ENCODE measurements at regions not wholly inside any gene's neighbourhood (a gene's known extent, or its start where the extent isn't known, plus 50 kb on each side); places are given as distances from the start of the nearest gene placed in this dataset.

DNA sequence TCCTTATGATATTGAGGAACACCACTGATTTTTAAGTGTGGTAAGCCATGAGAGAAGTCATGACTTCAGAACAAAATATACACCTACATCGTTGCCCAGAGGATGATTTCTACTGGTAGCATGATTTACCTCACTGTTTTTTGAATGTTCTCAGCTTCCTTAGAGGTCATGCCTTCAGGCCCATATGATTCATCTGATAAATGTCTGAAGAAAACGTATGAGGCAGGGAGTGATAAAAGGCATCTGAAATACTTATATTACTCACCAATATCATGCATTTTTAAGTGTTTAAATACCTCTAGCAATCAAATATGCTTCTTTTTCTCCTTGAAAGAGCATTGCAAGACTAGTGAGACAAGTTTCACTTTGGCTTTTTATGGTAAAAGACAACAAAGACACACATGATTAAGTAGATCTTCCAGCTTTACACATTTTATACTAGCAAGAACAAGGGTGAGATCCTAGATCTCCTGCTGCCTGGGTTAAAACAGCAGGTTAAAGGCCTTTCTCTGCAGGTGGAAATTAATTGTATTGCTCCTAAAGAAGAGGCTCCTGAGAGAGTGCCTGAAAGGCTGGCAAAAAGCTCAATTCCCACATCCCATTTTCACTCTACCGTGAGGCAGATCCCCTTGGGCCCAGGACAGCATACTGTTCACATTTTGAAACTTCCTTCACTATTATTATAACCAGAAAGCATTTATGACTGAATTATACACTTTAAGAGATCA lies 432.4 kb downstream of the SLITRK1 start:
- TF ChIP-seq ZBTB33 (IDR thresholded peaks at IDR 0.05) (no peak), RAD21 (IDR thresholded peaks at IDR 0.05) (no peak), GABPA (IDR thresholded peaks at IDR 0.05 in 1 of 2, conservative IDR thresholded peaks at IDR 0.05 in 1 of 2) (no peak)
- TF ChIP-seq, protein P1, sequence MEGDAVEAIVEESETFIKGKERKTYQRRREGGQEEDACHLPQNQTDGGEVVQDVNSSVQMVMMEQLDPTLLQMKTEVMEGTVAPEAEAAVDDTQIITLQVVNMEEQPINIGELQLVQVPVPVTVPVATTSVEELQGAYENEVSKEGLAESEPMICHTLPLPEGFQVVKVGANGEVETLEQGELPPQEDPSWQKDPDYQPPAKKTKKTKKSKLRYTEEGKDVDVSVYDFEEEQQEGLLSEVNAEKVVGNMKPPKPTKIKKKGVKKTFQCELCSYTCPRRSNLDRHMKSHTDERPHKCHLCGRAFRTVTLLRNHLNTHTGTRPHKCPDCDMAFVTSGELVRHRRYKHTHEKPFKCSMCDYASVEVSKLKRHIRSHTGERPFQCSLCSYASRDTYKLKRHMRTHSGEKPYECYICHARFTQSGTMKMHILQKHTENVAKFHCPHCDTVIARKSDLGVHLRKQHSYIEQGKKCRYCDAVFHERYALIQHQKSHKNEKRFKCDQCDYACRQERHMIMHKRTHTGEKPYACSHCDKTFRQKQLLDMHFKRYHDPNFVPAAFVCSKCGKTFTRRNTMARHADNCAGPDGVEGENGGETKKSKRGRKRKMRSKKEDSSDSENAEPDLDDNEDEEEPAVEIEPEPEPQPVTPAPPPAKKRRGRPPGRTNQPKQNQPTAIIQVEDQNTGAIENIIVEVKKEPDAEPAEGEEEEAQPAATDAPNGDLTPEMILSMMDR (IDR thresholded peaks at IDR 0.05; ENCODE audit: low read depth, low read length, missing input control): no peak
- TF ChIP-seq, protein P2, sequence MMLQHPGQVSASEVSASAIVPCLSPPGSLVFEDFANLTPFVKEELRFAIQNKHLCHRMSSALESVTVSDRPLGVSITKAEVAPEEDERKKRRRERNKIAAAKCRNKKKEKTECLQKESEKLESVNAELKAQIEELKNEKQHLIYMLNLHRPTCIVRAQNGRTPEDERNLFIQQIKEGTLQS (IDR thresholded peaks at IDR 0.05): no peak
